Hepatocyte (in vitro differentiated cells): ENCODE measurements at regions not wholly inside any gene's neighbourhood (a gene's known extent, or its start where the extent isn't known, plus 50 kb on each side); places are given as distances from the start of the nearest gene placed in this dataset.

Experiments used
- EZH2phosphoT487 ChIP-seq: fragments of 200-600 bp; sonication (generic); IDR thresholded peaks from one replicate; pipeline ENCODE4 v1.6.1; 2018; ENCODE audit warnings: antibody characterized with exemption, mild to moderate bottlenecking, low read depth, moderate library complexity; ENCODE audit not compliant: unreplicated experiment, severe bottlenecking
- TF ChIP-seq, protein P1 (sequence below): fragments of 200-600 bp; sonication (generic); IDR thresholded peaks from 2 replicates; pipeline ENCODE4 v1.5.1; 2016; ENCODE audit warnings: antibody characterized with exemption, mild to moderate bottlenecking; ENCODE audit not compliant: poor library complexity

DNA sequence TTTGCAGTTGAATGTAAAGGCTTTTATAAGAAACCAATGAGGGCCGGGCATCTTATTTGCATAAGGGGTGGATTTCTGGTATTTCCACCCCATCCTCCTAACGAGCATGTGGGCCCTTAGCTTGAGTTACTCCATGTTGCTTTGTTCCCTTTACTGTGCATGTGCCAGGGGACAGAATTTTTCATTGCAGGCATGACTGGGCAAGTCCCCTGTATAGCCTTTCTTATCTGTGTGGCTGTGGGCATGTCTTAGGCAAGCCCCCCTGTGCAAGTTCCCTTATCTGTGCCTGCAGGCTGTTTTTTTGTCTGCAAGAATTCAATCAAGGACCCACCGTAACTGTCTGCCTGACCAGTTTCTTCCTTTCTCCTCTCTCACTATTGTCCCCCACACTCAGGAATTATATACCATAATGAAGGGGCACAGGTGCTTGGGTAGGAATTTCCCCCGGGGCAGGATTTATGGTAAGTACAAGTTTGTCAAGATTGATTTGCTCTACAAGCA lies 152.2 kb upstream of the CNOT2 start:
- TF ChIP-seq, protein P1, sequence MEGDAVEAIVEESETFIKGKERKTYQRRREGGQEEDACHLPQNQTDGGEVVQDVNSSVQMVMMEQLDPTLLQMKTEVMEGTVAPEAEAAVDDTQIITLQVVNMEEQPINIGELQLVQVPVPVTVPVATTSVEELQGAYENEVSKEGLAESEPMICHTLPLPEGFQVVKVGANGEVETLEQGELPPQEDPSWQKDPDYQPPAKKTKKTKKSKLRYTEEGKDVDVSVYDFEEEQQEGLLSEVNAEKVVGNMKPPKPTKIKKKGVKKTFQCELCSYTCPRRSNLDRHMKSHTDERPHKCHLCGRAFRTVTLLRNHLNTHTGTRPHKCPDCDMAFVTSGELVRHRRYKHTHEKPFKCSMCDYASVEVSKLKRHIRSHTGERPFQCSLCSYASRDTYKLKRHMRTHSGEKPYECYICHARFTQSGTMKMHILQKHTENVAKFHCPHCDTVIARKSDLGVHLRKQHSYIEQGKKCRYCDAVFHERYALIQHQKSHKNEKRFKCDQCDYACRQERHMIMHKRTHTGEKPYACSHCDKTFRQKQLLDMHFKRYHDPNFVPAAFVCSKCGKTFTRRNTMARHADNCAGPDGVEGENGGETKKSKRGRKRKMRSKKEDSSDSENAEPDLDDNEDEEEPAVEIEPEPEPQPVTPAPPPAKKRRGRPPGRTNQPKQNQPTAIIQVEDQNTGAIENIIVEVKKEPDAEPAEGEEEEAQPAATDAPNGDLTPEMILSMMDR: no peak
- TF ChIP-seq EZH2phosphoT487: no peak
